NCI-H1694 (cell line): ENCODE measurements at regions not wholly inside any gene's neighbourhood (a gene's known extent, or its start where the extent isn't known, plus 50 kb on each side); places are given as distances from the start of the nearest gene placed in this dataset.
"Not testable (repeated sequence)": the region's sequence is repeated elsewhere in the genome, so short reads cannot be mapped to it uniquely, and the experiment has no call there.

Experiments
- DNase-seq: peaks from one replicate; lab custom pipeline; 2025; lab: John Stamatoyannopoulos, UW

- peak; percentile 2 for DNase-seq
Observed at GRCh38 chr13:37163641-37164265, 58.3 kb upstream of the CSNK1A1L start.

GRCh38 chr13:37158481-37158880 lies 53.0 kb upstream of the CSNK1A1L start:
- DNase-seq: no peak

GRCh38 chr13:37155613-37156097 lies 50.2 kb upstream of the CSNK1A1L start:
- DNase-seq: not testable (repeated sequence)
